Upper lobe of left lung (tissue), 4 donors: ENCODE measurements at regions not wholly inside any gene's neighbourhood (a gene's known extent, or its start where the extent isn't known, plus 50 kb on each side); places are given as distances from the start of the nearest gene placed in this dataset.

Experiments used
- CTCF ChIP-seq, 6 experiments: fragments of 450-650 bp in 4 of 6; fragments of 200-600 bp in 2 of 6; sonication (generic) in 2 of 6; IDR thresholded peaks; one replicate each; pipeline ENCODE4 v1.5.1; 2016 to 2019; ENCODE audit warnings: antibody characterized with exemption in 6 of 6
- POLR2AphosphoS5 ChIP-seq, 2 donors: sonication (generic); formaldehyde crosslinking; IDR thresholded peaks; one replicate each; pipeline ENCODE4 v1.5.1; 2017; ENCODE audit warnings: antibody characterized with exemption in 2 of 2

DNA sequence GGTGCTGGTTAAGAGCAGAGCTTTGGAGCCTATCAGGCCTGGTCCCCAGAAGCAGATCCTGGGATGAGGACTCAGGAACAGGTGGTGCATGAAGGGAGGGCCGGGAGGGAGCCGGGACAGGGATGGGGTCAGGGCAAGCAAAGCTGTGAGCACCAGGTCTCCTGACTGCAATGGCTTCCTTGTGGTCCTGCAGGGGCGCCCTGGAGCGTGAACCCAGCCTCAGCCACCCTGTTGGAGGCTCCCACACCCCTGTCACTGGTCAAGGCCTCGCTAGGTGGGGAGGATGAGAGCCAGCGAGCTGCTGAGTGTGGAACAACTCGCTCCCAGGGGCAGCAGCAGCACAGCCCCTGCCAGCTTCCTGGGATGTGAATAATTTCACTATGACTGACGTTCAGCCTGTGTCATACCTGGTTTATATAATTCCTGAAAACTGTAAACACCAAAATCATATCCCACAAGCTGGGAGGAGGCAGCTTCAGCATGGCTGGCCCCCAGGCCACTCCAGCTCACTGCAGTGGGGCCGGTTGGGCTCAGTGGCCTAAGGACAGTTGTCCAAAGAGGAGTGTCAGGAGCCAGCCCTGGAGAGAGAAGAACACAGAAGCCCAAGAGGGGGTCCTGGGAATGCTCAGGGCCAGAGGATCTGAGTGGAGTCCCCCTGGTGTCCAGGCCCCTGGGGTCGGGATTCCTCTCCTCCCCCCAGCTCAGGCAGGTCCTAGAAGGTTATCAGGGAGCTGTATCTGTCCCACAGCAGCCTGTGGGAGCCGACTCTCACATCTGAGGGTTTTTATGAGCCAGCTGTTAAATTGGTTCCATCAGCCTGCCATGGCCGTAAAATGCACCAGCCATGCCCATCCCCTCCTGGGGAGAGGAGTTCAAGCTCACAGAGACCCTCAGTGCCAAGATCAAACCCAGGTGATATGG lies 272.9 kb downstream of the ADGRD1 start:
- TF ChIP-seq POLR2AphosphoS5 (IDR thresholded peaks at IDR 0.05) (no peak), CTCF (IDR thresholded peaks at IDR 0.05) (no peak)
